ENCODE measurements at regions not wholly inside any gene's neighbourhood (a gene's known extent, or its start where the extent isn't known, plus 50 kb on each side); places are given as distances from the start of the nearest gene placed in this dataset.

GRCh38 chr2:153072077-153072476 is 353.7 kb downstream of the ARL6IP6 start:
- TF ChIP-seq CTCF (IDR thresholded peaks at IDR 0.05) (no peak), POLR2A (IDR thresholded peaks at IDR 0.05) (no peak)
